GM13977 (cell line): ENCODE measurements at regions not wholly inside any gene's neighbourhood (a gene's known extent, or its start where the extent isn't known, plus 50 kb on each side); places are given as distances from the start of the nearest gene placed in this dataset.

Experiments
- DNase-seq: peaks from one replicate; pipeline ENCODE4 v3.0.0; 2012; ENCODE audit warnings: low spot score
- CTCF ChIP-seq: IDR thresholded peaks from 2 replicates; pipeline ENCODE4 v1.5.1; 2012; ENCODE audit warnings: mild to moderate bottlenecking, control low read depth; ENCODE audit not compliant: insufficient read depth; ENCODE audit errors: extremely low read depth, missing control alignments
- in situ Hi-C: fragments of 300-500 bp; cut with MboI; formaldehyde crosslinking; loops from one replicate; pipeline ENCODE4 v1.12.0; 2022; ENCODE audit warnings: low sequenced_read_pairs, low pct_unique_long_range_greater_than_20kb, mixed read lengths, inconsistent platforms; ENCODE audit not compliant: unreplicated experiment

GRCh38 chr2:239886781-239887180 lies 138.4 kb downstream of the NDUFA10 start:
- DNase-seq = no peak
- in situ Hi-C loops = no loop called here
- no peak for TF ChIP-seq CTCF

- in situ Hi-C loops = no loop called here
- DNase-seq = no peak
- no peak for TF ChIP-seq CTCF
Observed at GRCh38 chr2:239884875-239885274, 140.3 kb downstream of the NDUFA10 start.

GRCh38 chr2:239884051-239884405 lies 141.1 kb downstream of the NDUFA10 start:
- TF ChIP-seq CTCF = no peak
- in situ Hi-C loops = no loop called here
- no peak for DNase-seq

- in situ Hi-C loops = no loop called here
- DNase-seq = no peak
Observed at GRCh38 chr2:239883326-239884050, 141.7 kb downstream of the NDUFA10 start.

GRCh38 chr2:239882781-239883180 lies 142.4 kb downstream of the NDUFA10 start:
- in situ Hi-C loops = no loop called here
- DNase-seq = no peak
- TF ChIP-seq CTCF = no peak

More at GRCh38 chr2:239883326-239884050, 141.7 kb downstream of the NDUFA10 start:
- TF ChIP-seq CTCF = no peak

- TF ChIP-seq CTCF = peak; percentile 64
- in situ Hi-C loops = no loop called here
- DNase-seq = peak; percentile 55
Observed at GRCh38 chr2:239882331-239882732, 142.8 kb downstream of the NDUFA10 start.
